Mesenchymal stem cell (in vitro differentiated cells and primary cell): ENCODE measurements at regions not wholly inside any gene's neighbourhood (a gene's known extent, or its start where the extent isn't known, plus 50 kb on each side); places are given as distances from the start of the nearest gene placed in this dataset.

Experiments
- DNase-seq: peaks from one replicate; pipeline ENCODE4 v3.0.0-alpha.2; 2013
- H2AFZ ChIP-seq: one replicate; pipeline ENCODE4 v1.6.1; 2013; ENCODE audit warnings: low read depth, mild to moderate bottlenecking, control low read depth, inconsistent platforms, low read length, moderate library complexity
- H2AK5ac ChIP-seq: 2 replicates; pipeline ENCODE4 v1.6.1; 2013; ENCODE audit warnings: low read length, moderate library complexity, mild to moderate bottlenecking, inconsistent platforms; ENCODE audit not compliant: severe bottlenecking
- H2BK120ac ChIP-seq: one replicate; pipeline ENCODE4 v1.6.1; 2013; ENCODE audit warnings: low read depth, mild to moderate bottlenecking, inconsistent platforms, low read length, moderate library complexity
- H2BK12ac ChIP-seq, 2 experiments: one replicate each; pipeline ENCODE4 v1.6.1; 2013; ENCODE audit warnings: inconsistent platforms in 2 of 2, low read length in 2 of 2, mild to moderate bottlenecking in 2 of 2, moderate library complexity in 2 of 2, control low read depth in 1 of 2
- H2BK15ac ChIP-seq: one replicate; pipeline ENCODE4 v1.6.1; 2013; ENCODE audit warnings: mild to moderate bottlenecking, low read depth, inconsistent platforms; ENCODE audit not compliant: poor library complexity, severe bottlenecking
- H2BK5ac ChIP-seq: 2 replicates; pipeline ENCODE4 v1.6.1; 2013; ENCODE audit warnings: low read depth, mild to moderate bottlenecking, low read length, control low read depth, inconsistent platforms; ENCODE audit not compliant: poor library complexity, severe bottlenecking
- H3K14ac ChIP-seq, 2 experiments: one replicate each; pipeline ENCODE4 v1.6.1; 2013; ENCODE audit warnings: inconsistent platforms in 2 of 2, low read length in 2 of 2, control low read depth in 1 of 2, mild to moderate bottlenecking in 1 of 2, moderate library complexity in 1 of 2
- H3K18ac ChIP-seq, 2 experiments: one replicate each; pipeline ENCODE4 v1.6.1; 2013; ENCODE audit warnings: inconsistent platforms in 2 of 2, low read length in 2 of 2, control low read depth in 1 of 2, low read depth in 1 of 2, mild to moderate bottlenecking in 1 of 2
- H3K23ac ChIP-seq, 2 experiments: one replicate each; pipeline ENCODE4 v1.6.1; 2013; ENCODE audit warnings: inconsistent platforms in 2 of 2, low read length in 2 of 2, mild to moderate bottlenecking in 2 of 2, moderate library complexity in 2 of 2, control low read depth in 1 of 2
- H3K27ac ChIP-seq: 2 replicates; pipeline ENCODE4 v1.5.1; 2013; ENCODE audit warnings: mild to moderate bottlenecking, moderate library complexity, low read length, control low read depth, inconsistent platforms; ENCODE audit not compliant: poor library complexity, severe bottlenecking
- H3K27me3 ChIP-seq, 2 experiments: 2 replicates each; pipeline versions ENCODE4 v1.6.1 to v1.7.0; 2013; ENCODE audit warnings: low read length in 2 of 2, mild to moderate bottlenecking in 2 of 2, moderate library complexity in 2 of 2, control low read depth in 1 of 2, inconsistent platforms in 1 of 2; ENCODE audit not compliant: control insufficient read depth in 1 of 2, insufficient read depth in 1 of 2
- H3K36me3 ChIP-seq, 2 experiments: 2 replicates each; pipeline versions ENCODE4 v1.6.1 to v1.7.0; 2013; ENCODE audit warnings: low read length in 2 of 2, control low read depth in 1 of 2, inconsistent platforms in 1 of 2, low read depth in 1 of 2, mild to moderate bottlenecking in 1 of 2; ENCODE audit not compliant: insufficient read depth in 2 of 2, control insufficient read depth in 1 of 2
- H3K4ac ChIP-seq, 2 experiments: one replicate each; pipeline ENCODE4 v1.6.1; 2013; ENCODE audit warnings: inconsistent platforms in 2 of 2, low read length in 2 of 2, mild to moderate bottlenecking in 2 of 2, moderate library complexity in 2 of 2, control low read depth in 1 of 2, low read depth in 1 of 2
- H3K4me1 ChIP-seq: 2 replicates; pipeline ENCODE4 v1.6.1; 2013; ENCODE audit warnings: low read depth, low read length, control low read depth; ENCODE audit not compliant: control insufficient read depth, insufficient read depth
- H3K4me2 ChIP-seq: 2 replicates; pipeline ENCODE4 v1.6.1; 2013; ENCODE audit warnings: low read length, mild to moderate bottlenecking, inconsistent platforms; ENCODE audit not compliant: poor library complexity, severe bottlenecking
- H3K4me3 ChIP-seq, 2 experiments: 2 replicates each; pipeline versions ENCODE4 v1.5.1 to v1.7.0; 2013; ENCODE audit warnings: low read length in 2 of 2, mild to moderate bottlenecking in 2 of 2, control low read depth in 1 of 2, low read depth in 1 of 2; ENCODE audit not compliant: insufficient read depth in 1 of 2
- H3K79me1 ChIP-seq: replicated peaks from 2 replicates; pipeline ENCODE4 v1.6.1; 2013; ENCODE audit warnings: mild to moderate bottlenecking, control low read depth, low read length, inconsistent platforms; ENCODE audit not compliant: poor library complexity, severe bottlenecking
- H3K9ac ChIP-seq: 2 replicates; pipeline ENCODE4 v1.7.0; 2013; ENCODE audit warnings: mild to moderate bottlenecking, low read length, moderate library complexity
- H3K9me3 ChIP-seq: 2 replicates; pipeline ENCODE4 v1.7.0; 2013; ENCODE audit warnings: mild to moderate bottlenecking, low read length; ENCODE audit not compliant: control insufficient read depth
- H4K8ac ChIP-seq: one replicate; pipeline ENCODE4 v1.6.1; 2013; ENCODE audit warnings: inconsistent platforms, mild to moderate bottlenecking, low read length, moderate library complexity
- H4K91ac ChIP-seq: one replicate; pipeline ENCODE4 v1.6.1; 2013; ENCODE audit warnings: mild to moderate bottlenecking, low read length, inconsistent platforms
- WGBS: methylation state at CpG from one replicate; pipeline ENCODE4 v1.1.7; 2013; ENCODE audit warnings: mixed read lengths; 5-methylcytosine and 5-hydroxymethylcytosine counted together

GRCh38 chr3:5650303-5650702 is 462.8 kb downstream of the EDEM1 start:
- H3K9ac ChIP-seq: no peak overlapping the region
- no peak overlapping the region for H2BK120ac ChIP-seq
- no peaks in the 10 kb centered on the region for H3K79me1 ChIP-seq
- H2BK12ac ChIP-seq: no peak overlapping the region
- no peaks in the 10 kb centered on the region for H3K27me3 ChIP-seq
- no peaks in the 10 kb centered on the region for H3K36me3 ChIP-seq
- H4K91ac ChIP-seq: no peak overlapping the region
- peaks cover 6% of the 10 kb centered on the region for H3K9me3 ChIP-seq
- H3K18ac ChIP-seq: no peak overlapping the region
- no peak overlapping the region for H3K23ac ChIP-seq
- H4K8ac ChIP-seq: no peak overlapping the region
- H2BK15ac ChIP-seq: no peak overlapping the region
- no peak overlapping the region for H2AFZ ChIP-seq
- no peak overlapping the region for H3K4me3 ChIP-seq
- H3K27ac ChIP-seq: no peak overlapping the region
- no peak overlapping the region for H2BK5ac ChIP-seq
- WGBS: 81% methylated on average over 2 of the region's 2 CpGs
- no peak overlapping the region for H3K4ac ChIP-seq
- DNase-seq: no peak
- H2AK5ac ChIP-seq: no peak overlapping the region
- no peak overlapping the region for H3K4me2 ChIP-seq
- no peaks in the 10 kb centered on the region for H3K4me1 ChIP-seq
- no peak overlapping the region for H3K14ac ChIP-seq

- Histone ChIP-seq H3K27me3 (no peaks in the 10 kb centered on the region), H3K4me2 (no peak overlapping the region), H2BK12ac (no peak overlapping the region), H4K91ac (no peak overlapping the region), H3K18ac (no peak overlapping the region), H3K4ac (no peak overlapping the region), H2AK5ac (no peak overlapping the region), H3K79me1 (no peaks in the 10 kb centered on the region), H3K23ac (no peak overlapping the region), H2AFZ (no peak overlapping the region), H3K9me3 (peaks cover 2% of the 10 kb centered on the region), H3K4me1 (no peaks in the 10 kb centered on the region), H3K9ac (no peak overlapping the region), H3K4me3 (no peak overlapping the region), H2BK15ac (no peak overlapping the region), H2BK120ac (no peak overlapping the region), H4K8ac (no peak overlapping the region), H2BK5ac (no peak overlapping the region), H3K14ac (no peak overlapping the region), H3K27ac (no peak overlapping the region), H3K36me3 (no peaks in the 10 kb centered on the region)
- DNase-seq: no peak
- 67% methylated on average over 3 of the region's 3 CpGs for WGBS
These were observed 463.8 kb downstream of the EDEM1 start for GRCh38 chr3:5651351-5651750.

GRCh38 chr3:5653426-5654143 is 466.1 kb downstream of the EDEM1 start:
- no peak overlapping the region for H3K14ac ChIP-seq
- H3K9ac ChIP-seq: no peak overlapping the region
- WGBS: 95% methylated on average over 1 of the region's 2 CpGs
- no peak overlapping the region for H3K18ac ChIP-seq
- H2AFZ ChIP-seq: no peak overlapping the region
- no peak overlapping the region for H3K4me2 ChIP-seq
- H3K4me1 ChIP-seq: no peaks in the 10 kb centered on the region
- H4K91ac ChIP-seq: no peak overlapping the region
- H3K27me3 ChIP-seq: no peaks in the 10 kb centered on the region
- H4K8ac ChIP-seq: no peak overlapping the region
- H3K4me3 ChIP-seq: no peak overlapping the region
- H3K9me3 ChIP-seq: peaks cover 12% of the 10 kb centered on the region
- no peak overlapping the region for H3K27ac ChIP-seq
- DNase-seq: no peak
- H2BK5ac ChIP-seq: no peak overlapping the region
- H2BK12ac ChIP-seq: no peak overlapping the region
- H2AK5ac ChIP-seq: no peak overlapping the region
- H3K79me1 ChIP-seq: no peaks in the 10 kb centered on the region
- H3K36me3 ChIP-seq: no peaks in the 10 kb centered on the region
- no peak overlapping the region for H2BK15ac ChIP-seq
- H2BK120ac ChIP-seq: no peak overlapping the region
- no peak overlapping the region for H3K23ac ChIP-seq
- no peak overlapping the region for H3K4ac ChIP-seq

GRCh38 chr3:5657106-5657505 is 469.6 kb downstream of the EDEM1 start:
- H3K23ac ChIP-seq: no peak overlapping the region
- H2AFZ ChIP-seq: no peak overlapping the region
- H2BK120ac ChIP-seq: no peak overlapping the region
- H2BK5ac ChIP-seq: no peak overlapping the region
- no peak overlapping the region for H3K4me3 ChIP-seq
- H4K91ac ChIP-seq: no peak overlapping the region
- H2BK12ac ChIP-seq: no peak overlapping the region
- no peak overlapping the region for H2AK5ac ChIP-seq
- no peaks in the 10 kb centered on the region for H3K27me3 ChIP-seq
- DNase-seq: no peak
- no peaks in the 10 kb centered on the region for H3K36me3 ChIP-seq
- no peaks in the 10 kb centered on the region for H3K4me1 ChIP-seq
- no peak overlapping the region for H3K18ac ChIP-seq
- WGBS: 62% methylated on average over 3 of the region's 5 CpGs
- peaks cover 27% of the 10 kb centered on the region for H3K9me3 ChIP-seq
- H3K9ac ChIP-seq: no peak overlapping the region
- no peak overlapping the region for H3K4me2 ChIP-seq
- no peaks in the 10 kb centered on the region for H3K79me1 ChIP-seq
- no peak overlapping the region for H3K27ac ChIP-seq
- no peak overlapping the region for H2BK15ac ChIP-seq
- H3K14ac ChIP-seq: no peak overlapping the region
- no peak overlapping the region for H3K4ac ChIP-seq
- H4K8ac ChIP-seq: no peak overlapping the region
